Transverse colon (tissue), 4 donors: ENCODE measurements at regions not wholly inside any gene's neighbourhood (a gene's known extent, or its start where the extent isn't known, plus 50 kb on each side); places are given as distances from the start of the nearest gene placed in this dataset.

Experiments used
- DNase-seq: peaks from one replicate; pipeline ENCODE4 v3.0.0-alpha.2; 2019
- H3K27ac ChIP-seq, 4 donors: fragments of 200-600 bp; sonication (generic); 2 replicates each; pipeline ENCODE4 v1.5.1; 2016 to 2018; ENCODE audit warnings: inconsistent platforms in 4 of 4
- H3K27me3 ChIP-seq: fragments of 200-600 bp; sonication (generic); 2 replicates; pipeline ENCODE4 v1.5.1; 2017; ENCODE audit warnings: inconsistent platforms
- H3K36me3 ChIP-seq, 4 donors: fragments of 200-600 bp; sonication (generic); 2 replicates each; pipeline ENCODE4 v1.5.1; 2017 to 2019; ENCODE audit warnings: inconsistent platforms in 4 of 4
- H3K4me1 ChIP-seq, 4 donors: fragments of 200-600 bp; sonication (generic); 2 replicates each; pipeline ENCODE4 v1.5.1; 2017 to 2020; ENCODE audit warnings: inconsistent platforms in 4 of 4
- H3K4me3 ChIP-seq, 4 donors: fragments of 200-600 bp; sonication (generic); 1 replicate in 1 of 4; 2 replicates in 3 of 4; pipeline versions ENCODE4 v1.5.1 to v1.6.1; 2017 to 2019; ENCODE audit warnings: inconsistent platforms in 4 of 4
- H3K9me3 ChIP-seq, 2 donors: fragments of 200-600 bp; sonication (generic); 2 replicates each; pipeline ENCODE4 v1.5.1; 2017 to 2019; ENCODE audit warnings: inconsistent platforms in 2 of 2
- EP300 ChIP-seq: sonication (generic); formaldehyde crosslinking; IDR thresholded peaks from one replicate; pipeline ENCODE4 v1.6.1; 2017; ENCODE audit warnings: antibody characterized with exemption, low read depth
- POLR2A ChIP-seq: fragments of 450-650 bp; IDR thresholded peaks from one replicate; pipeline ENCODE4 v1.6.1; 2016; ENCODE audit warnings: antibody characterized with exemption, mild to moderate bottlenecking, moderate library complexity
- POLR2AphosphoS5 ChIP-seq, 3 donors: sonication (generic); formaldehyde crosslinking; IDR thresholded peaks; one replicate each; pipeline ENCODE4 v1.6.1; 2016; ENCODE audit warnings: antibody characterized with exemption in 3 of 3
- WGBS, 2 donors: methylation state at CpG; one replicate each; pipeline ENCODE4 v1.1.5; 2018; ENCODE audit warnings: low coverage in 1 of 2; 5-methylcytosine and 5-hydroxymethylcytosine counted together
- in situ Hi-C, 4 donors: fragments of 200-750 bp; cut with MboI; loops; one replicate each; pipeline versions ENCODE4 v1.15.0 to v1.15.1; 2017; ENCODE audit warnings: low sequenced_read_pairs in 3 of 4, low pct_ligation_motif_present in 1 of 4, low pct_unique_long_range_greater_than_20kb in 1 of 4
- intact Hi-C: fragments of 100-400 bp; cut with DNase I; formaldehyde crosslinking; loops from one replicate; pipeline ENCODE4 v1.15.1; 2023; ENCODE audit warnings: low total_unique reads
- TF ChIP-seq, protein P1 (sequence below), 5 experiments: fragments of 200-600 bp in 3 of 5; fragments of 450-650 bp in 2 of 5; sonication (generic) in 3 of 5; IDR thresholded peaks; 1 replicate in 2 of 5; 2 replicates in 3 of 5; pipeline ENCODE4 v1.5.1; 2016 to 2017; ENCODE audit warnings: antibody characterized with exemption in 5 of 5, inconsistent platforms in 3 of 5, mild to moderate bottlenecking in 2 of 5, moderate library complexity in 1 of 5

DNA sequence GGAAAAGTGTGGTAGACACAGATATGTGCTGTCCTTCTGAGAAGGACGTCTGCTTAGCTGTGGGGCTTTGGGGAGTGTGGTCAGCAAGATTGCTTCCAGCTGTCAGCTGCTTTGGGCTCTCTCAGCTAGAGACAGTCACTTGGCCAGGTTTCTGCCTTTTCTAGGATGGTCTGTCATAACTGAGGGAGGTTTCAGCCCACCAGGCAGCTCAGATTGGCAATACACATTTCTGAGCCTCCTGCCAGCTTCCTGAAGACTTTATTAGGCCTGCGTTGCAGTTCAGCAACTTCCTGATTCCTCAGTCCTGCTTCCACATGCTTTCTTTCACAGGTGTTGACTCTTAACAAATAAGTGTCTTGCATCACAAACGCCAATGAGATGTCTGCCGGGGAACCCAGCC, 286.5 kb downstream of the SQOR start:
- Histone ChIP-seq H3K27me3 (no peaks in the 10 kb centered on the region), H3K36me3 (no peaks in the 10 kb centered on the region), H3K27ac (no peak overlapping the region), H3K4me3 (no peak overlapping the region), H3K9me3 (no peaks in the 10 kb centered on the region), H3K4me1 (peaks cover 0 to 6% (median 0%) of the 10 kb centered on the region in 4 donors)
- intact Hi-C loops = no loop called here
- in situ Hi-C loops = no loop called here
- TF ChIP-seq POLR2A = no peak
- TF ChIP-seq, protein P1, sequence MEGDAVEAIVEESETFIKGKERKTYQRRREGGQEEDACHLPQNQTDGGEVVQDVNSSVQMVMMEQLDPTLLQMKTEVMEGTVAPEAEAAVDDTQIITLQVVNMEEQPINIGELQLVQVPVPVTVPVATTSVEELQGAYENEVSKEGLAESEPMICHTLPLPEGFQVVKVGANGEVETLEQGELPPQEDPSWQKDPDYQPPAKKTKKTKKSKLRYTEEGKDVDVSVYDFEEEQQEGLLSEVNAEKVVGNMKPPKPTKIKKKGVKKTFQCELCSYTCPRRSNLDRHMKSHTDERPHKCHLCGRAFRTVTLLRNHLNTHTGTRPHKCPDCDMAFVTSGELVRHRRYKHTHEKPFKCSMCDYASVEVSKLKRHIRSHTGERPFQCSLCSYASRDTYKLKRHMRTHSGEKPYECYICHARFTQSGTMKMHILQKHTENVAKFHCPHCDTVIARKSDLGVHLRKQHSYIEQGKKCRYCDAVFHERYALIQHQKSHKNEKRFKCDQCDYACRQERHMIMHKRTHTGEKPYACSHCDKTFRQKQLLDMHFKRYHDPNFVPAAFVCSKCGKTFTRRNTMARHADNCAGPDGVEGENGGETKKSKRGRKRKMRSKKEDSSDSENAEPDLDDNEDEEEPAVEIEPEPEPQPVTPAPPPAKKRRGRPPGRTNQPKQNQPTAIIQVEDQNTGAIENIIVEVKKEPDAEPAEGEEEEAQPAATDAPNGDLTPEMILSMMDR (IDR thresholded peaks at IDR 0.05) = no peak
- TF ChIP-seq EP300 = no peak
- no peak for TF ChIP-seq POLR2AphosphoS5 (IDR thresholded peaks at IDR 0.05)
- WGBS, 2 donors = 27 to 40% methylated on average over 3 to 4 of the region's 4 CpGs
- DNase-seq = peak; percentile 9

DNA sequence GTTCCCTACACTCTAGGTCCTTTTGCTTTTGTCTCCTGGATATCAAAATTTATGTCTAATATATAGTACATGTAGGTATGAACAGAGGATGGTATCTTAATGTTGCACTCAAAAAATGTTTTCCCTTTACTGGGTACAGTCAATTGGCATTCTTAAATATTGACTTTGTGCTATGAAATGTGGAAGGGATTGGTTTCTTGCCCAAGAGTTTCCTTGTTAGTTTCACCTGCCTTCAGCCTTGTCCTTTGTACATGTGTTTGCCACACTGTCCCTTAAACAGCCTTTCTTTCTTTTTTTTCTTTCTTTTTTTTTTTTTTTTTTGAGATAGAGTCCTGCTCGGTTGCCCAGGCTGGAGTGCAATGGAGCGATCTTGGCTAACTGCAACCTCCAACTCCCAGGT, 287.1 kb downstream of the SQOR start:
- no peak for TF ChIP-seq POLR2AphosphoS5 (IDR thresholded peaks at IDR 0.05)
- TF ChIP-seq POLR2A = no peak
- no peak for TF ChIP-seq EP300
- TF ChIP-seq, protein P1 (IDR thresholded peaks at IDR 0.05) = no peak
- H3K4me3 ChIP-seq = no peak overlapping the region
- in situ Hi-C loops = no loop called here
- H3K36me3 ChIP-seq = no peaks in the 10 kb centered on the region
- peaks cover 0 to 6% (median 0%) of the 10 kb centered on the region in 4 donors for H3K4me1 ChIP-seq
- H3K27ac ChIP-seq = no peak overlapping the region
- WGBS, 2 donors = 60 to 67% methylated on average over 1 to 2 of the region's 2 CpGs
- no peaks in the 10 kb centered on the region for H3K9me3 ChIP-seq
- no peak for DNase-seq
- intact Hi-C loops = no loop called here
- H3K27me3 ChIP-seq = no peaks in the 10 kb centered on the region

DNA sequence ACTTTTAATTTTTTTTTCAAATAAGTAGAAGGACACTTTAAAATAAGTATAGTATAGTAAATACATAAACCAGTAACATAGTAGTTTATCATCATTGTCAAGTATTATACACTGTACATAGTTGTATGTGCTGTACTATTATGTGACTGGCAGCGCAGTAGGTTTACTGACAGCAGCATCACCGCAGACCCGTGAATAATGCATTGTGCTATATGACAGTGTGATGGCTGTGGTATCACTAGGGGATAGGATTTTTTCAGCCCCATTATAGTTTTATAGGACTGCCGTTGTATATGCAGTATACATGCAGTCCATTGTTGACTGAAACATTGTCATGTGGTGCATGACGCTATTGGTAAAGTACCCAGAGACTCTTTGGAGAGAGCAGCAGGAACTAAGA, 306.5 kb downstream of the SQOR start:
- intact Hi-C loops = no loop called here

DNA sequence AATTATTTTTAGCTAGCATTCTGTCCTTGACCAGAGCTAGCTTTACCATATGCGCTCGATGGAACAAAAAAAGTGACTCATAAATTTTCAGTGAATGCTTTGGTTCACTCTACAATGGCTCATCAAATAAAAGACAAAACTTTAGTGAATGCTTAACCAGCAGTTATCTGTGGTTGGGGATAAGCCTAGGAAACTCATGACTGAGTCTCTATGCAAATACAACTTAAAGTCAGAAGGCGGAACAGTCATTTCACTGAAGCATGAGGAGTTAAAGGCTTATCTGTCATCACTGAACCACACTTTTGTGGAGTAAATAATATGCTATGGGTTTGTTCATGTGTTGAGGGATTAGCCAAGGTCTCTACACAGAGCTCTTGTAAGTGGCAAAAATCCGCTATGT, 308.4 kb downstream of the SQOR start:
- no peak overlapping the region for H3K4me3 ChIP-seq
- H3K36me3 ChIP-seq = no peaks in the 10 kb centered on the region
- H3K27ac ChIP-seq = no peak overlapping the region
- intact Hi-C loops (no loop called here), in situ Hi-C loops (no loop called here)
- H3K9me3 ChIP-seq = no peaks in the 10 kb centered on the region
- no peak for DNase-seq
- no peaks in the 10 kb centered on the region for H3K4me1 ChIP-seq
- no peak for TF ChIP-seq POLR2A
- TF ChIP-seq EP300 = no peak
- TF ChIP-seq, protein P1 (IDR thresholded peaks at IDR 0.05) = no peak
- no peak for TF ChIP-seq POLR2AphosphoS5 (IDR thresholded peaks at IDR 0.05)
- no peaks in the 10 kb centered on the region for H3K27me3 ChIP-seq
- WGBS, 2 donors = 48 to 62% methylated on average over 3 to 4 of the region's 4 CpGs

More for the DNA sequence above, 306.5 kb downstream of the SQOR start:
- Histone ChIP-seq H3K9me3 (no peaks in the 10 kb centered on the region), H3K4me3 (no peak overlapping the region), H3K36me3 (no peaks in the 10 kb centered on the region), H3K4me1 (no peaks in the 10 kb centered on the region), H3K27me3 (no peaks in the 10 kb centered on the region), H3K27ac (no peak overlapping the region)
- TF ChIP-seq POLR2AphosphoS5 (IDR thresholded peaks at IDR 0.05) (no peak), EP300 (no peak), POLR2A (no peak)
- TF ChIP-seq, protein P1 (IDR thresholded peaks at IDR 0.05) = no peak
- in situ Hi-C loops = no loop called here
- DNase-seq = no peak
- WGBS, 2 donors = 89% methylated on average over 5 of the region's 5 CpGs
